ENCODE measurements at regions not wholly inside any gene's neighbourhood (a gene's known extent, or its start where the extent isn't known, plus 50 kb on each side); places are given as distances from the start of the nearest gene placed in this dataset.

DNA sequence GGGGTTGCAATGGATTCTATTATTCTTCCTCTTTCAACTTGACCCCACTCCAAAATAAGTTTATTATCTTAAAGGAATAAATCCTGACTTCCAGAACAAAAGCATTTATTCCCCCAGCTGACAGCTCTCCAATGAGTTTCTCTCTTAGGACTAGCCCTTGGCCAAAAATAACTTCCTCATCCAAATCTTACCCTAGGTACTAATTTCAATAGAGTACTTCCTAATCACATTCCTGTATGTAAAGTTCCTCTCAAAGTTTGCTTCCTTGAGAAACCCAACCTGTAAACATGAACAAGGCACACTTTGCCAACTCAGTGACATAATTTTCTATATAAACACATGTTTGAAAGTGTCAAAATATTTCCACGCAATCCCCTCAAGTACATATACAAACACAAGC is 671.2 kb upstream of the GALNTL6 start:
- TF ChIP-seq, protein P1, sequence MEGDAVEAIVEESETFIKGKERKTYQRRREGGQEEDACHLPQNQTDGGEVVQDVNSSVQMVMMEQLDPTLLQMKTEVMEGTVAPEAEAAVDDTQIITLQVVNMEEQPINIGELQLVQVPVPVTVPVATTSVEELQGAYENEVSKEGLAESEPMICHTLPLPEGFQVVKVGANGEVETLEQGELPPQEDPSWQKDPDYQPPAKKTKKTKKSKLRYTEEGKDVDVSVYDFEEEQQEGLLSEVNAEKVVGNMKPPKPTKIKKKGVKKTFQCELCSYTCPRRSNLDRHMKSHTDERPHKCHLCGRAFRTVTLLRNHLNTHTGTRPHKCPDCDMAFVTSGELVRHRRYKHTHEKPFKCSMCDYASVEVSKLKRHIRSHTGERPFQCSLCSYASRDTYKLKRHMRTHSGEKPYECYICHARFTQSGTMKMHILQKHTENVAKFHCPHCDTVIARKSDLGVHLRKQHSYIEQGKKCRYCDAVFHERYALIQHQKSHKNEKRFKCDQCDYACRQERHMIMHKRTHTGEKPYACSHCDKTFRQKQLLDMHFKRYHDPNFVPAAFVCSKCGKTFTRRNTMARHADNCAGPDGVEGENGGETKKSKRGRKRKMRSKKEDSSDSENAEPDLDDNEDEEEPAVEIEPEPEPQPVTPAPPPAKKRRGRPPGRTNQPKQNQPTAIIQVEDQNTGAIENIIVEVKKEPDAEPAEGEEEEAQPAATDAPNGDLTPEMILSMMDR (conservative IDR thresholded peaks at IDR 0.05) = no peak
- no peak overlapping the region for H3K27ac ChIP-seq

DNA sequence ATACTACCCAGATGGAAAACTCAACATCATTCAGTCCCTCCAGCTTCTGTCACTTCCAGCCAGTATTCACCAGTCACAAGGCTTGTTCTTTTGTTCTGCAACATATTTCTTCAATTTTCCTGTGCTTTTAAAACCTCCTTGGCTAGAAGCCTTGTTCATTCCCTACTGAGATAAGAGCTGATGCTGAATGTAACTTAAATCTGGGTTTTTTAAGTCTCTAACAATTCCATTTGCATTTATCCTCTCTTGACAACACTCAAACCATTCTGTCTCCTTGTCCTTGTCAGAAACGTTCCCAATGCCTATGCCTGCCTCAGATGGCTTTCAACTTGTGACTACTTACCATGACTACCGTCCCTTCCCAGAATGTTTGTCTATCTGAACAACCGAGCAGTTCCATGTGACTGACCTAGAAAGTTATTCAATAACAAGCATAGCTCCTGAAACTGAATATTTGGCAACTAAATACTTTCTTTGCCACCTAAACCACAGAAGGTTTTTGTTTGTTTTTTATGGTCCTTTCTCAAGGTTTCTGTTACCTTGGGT is 682.9 kb upstream of the GALNTL6 start:
- H3K27ac ChIP-seq = no peak overlapping the region
- TF ChIP-seq, protein P1 (conservative IDR thresholded peaks at IDR 0.05) = no peak

DNA sequence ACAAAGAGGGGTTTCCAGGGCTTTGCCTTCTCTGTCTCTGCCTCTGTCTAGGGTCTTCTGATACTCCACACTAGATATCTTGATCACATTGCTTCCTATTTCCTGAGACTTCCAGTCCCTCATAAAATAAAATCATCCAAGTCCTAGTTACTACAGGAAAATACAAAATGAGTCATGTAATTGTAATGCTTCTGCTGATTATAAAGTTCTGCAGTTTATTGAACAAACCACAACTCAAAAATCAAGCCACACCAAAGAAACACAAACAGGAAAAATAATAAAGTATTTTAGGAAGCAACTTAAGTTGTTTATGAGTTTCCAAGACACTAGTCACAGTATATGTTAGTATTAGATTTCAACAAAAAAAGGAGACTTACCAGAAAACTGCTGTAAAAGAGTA is 695.1 kb upstream of the GALNTL6 start:
- no peak overlapping the region for H3K27ac ChIP-seq

DNA sequence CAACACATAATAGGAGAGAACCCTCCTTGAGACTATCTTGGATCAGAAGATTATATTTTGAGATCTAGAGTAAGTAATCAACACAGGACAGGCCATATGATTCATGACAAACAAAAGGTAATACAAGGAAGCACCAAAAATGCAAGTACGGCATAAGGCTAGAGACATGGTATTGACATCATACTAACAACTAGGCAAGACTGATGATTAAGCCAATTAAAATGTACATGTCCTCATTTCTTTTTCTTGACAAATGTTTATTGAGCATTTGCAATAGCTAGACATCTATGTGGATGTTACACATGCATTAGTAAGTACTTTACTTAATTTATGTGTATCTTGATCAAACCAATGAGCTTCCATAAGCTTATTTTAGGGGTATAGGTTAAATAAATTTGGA is 695.7 kb upstream of the GALNTL6 start:
- TF ChIP-seq, protein P1 (conservative IDR thresholded peaks at IDR 0.05) = no peak
- no peak overlapping the region for H3K27ac ChIP-seq

More for the DNA sequence above, 695.1 kb upstream of the GALNTL6 start:
- TF ChIP-seq, protein P1 (conservative IDR thresholded peaks at IDR 0.05) = no peak

DNA sequence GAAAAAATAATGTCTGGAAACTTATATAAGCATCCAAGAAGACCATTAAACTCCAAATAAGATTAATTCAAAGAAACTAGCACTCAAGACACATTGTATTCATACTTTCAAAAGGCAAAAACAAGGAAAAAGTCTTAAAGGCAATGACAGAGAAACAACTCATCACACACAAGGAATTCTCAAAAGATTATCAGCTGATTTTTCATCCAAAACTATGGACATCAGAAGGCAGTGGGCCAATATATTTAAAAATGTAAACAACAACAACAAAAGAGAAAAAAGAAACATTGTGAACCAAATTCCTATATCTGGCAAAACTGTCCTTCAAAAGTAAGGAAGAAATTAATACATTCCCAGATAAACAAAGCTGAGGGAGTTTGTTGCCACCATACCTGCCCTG is 711.4 kb upstream of the GALNTL6 start:
- no peak overlapping the region for H3K27ac ChIP-seq
- TF ChIP-seq, protein P1 (conservative IDR thresholded peaks at IDR 0.05) = no peak

DNA sequence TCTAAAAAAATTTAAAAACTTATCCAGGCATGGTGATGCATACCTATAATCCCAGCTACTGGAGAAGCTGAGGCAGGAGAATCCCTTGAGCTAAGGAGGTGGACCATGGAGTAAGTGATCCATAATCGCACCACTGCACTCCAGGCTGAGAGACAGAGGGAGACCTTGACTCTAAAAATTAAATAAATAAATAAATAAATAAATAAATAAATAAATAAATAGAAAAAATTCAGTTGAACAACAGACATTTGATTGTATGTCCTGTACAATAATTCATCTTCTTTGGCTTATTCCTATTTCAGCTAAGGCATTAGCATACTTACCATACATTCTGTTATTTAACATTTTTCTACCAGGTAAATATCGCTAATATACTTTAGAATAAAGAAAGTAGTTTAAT is 726.1 kb upstream of the GALNTL6 start:
- TF ChIP-seq, protein P1 (conservative IDR thresholded peaks at IDR 0.05) = no peak
- no peak overlapping the region for H3K27ac ChIP-seq

DNA sequence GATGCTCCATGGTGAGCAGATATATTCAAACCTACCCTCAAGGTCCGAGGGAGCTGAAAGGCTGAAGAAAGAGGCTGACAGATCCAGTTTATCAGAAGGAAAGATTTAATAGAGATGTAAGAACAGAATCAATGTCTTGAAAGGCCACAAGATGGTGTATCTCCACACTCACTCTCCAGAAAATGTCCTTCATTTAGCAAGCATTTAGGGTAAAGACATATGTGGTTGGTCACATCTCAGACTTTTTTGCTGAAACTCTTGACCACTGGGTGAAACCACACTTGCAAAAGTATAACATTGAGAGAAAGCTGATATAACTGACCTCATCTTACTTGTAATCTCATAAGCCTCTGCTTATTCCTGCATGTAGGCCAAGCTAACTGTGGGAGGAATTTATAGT is 745.8 kb upstream of the GALNTL6 start:
- TF ChIP-seq, protein P1 (conservative IDR thresholded peaks at IDR 0.05) = no peak; the same call in 1 of the 2 replicates
- H3K27ac ChIP-seq = no peak overlapping the region
